ENCODE measurements at regions not wholly inside any gene's neighbourhood (a gene's known extent, or its start where the extent isn't known, plus 50 kb on each side); places are given as distances from the start of the nearest gene placed in this dataset.
A peak's percentile ranks its signal among the peaks of the same experiment; 100 is the strongest.
"Not testable (repeated sequence)": the region's sequence is repeated elsewhere in the genome, so short reads cannot be mapped to it uniquely, and the experiment has no call there.

DNA sequence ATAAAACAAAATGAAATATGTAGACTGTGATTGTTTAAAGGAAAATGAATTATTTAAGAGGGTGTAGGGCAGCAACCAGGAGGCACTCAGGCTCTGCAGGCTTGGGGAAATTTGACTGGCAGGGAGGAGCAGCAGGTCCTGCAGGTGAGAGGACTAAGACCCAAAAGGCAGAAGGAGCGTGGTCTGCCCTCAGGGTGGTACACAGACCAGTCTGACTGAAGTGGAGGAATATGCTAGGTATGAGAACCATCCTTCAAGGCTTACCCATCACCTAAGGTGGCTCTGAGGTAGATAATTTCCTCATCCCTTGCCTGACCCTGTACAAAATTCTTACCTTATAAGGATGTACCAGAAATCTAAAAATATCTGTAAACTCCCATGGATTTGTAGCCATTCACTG is 261.3 kb upstream of the RASGEF1B start:
- H3K36me3 ChIP-seq (ENCODE audit: control insufficient read depth, insufficient read depth, low read length): no peaks in the 10 kb centered on the region
- WGBS (ENCODE audit: insufficient coverage): no CpG with 5 or more reads among the region's 1 CpG

GRCh38 chr4:81724925-81725329 is 253.2 kb upstream of the RASGEF1B start:
- Histone ChIP-seq H3K36me3 (ENCODE audit: control insufficient read depth, insufficient read depth, low read length) (no peaks in the 10 kb centered on the region), H3K27me3 (ENCODE audit: control insufficient read depth, insufficient read depth, low read length) (no peaks in the 10 kb centered on the region), H3K9me3 (replicated peaks; ENCODE audit: control insufficient read depth, low read depth, low read length) (no peaks in the 10 kb centered on the region), H3K27ac (ENCODE audit: low read length) (peak overlapping the region; percentile 15), H3K4me1 (ENCODE audit: control insufficient read depth, insufficient read depth, low read length) (peaks cover 22% of the 10 kb centered on the region), H3K4me3 (ENCODE audit: low read length) (no peak overlapping the region)
- WGBS (ENCODE audit: insufficient coverage): 92% methylated on average over 2 of the region's 2 CpGs
- DNase-seq: peak; percentile 70

More for the DNA sequence above, 261.3 kb upstream of the RASGEF1B start:
- H3K27ac ChIP-seq (ENCODE audit: low read length): no peak overlapping the region
- no peaks in the 10 kb centered on the region for H3K9me3 ChIP-seq (replicated peaks; ENCODE audit: control insufficient read depth, low read depth, low read length)
- no peaks in the 10 kb centered on the region for H3K4me1 ChIP-seq (ENCODE audit: control insufficient read depth, insufficient read depth, low read length)
- no peaks in the 10 kb centered on the region for H3K27me3 ChIP-seq (ENCODE audit: control insufficient read depth, insufficient read depth, low read length)
- no peak overlapping the region for H3K4me3 ChIP-seq (ENCODE audit: low read length)
- DNase-seq: no peak

DNA sequence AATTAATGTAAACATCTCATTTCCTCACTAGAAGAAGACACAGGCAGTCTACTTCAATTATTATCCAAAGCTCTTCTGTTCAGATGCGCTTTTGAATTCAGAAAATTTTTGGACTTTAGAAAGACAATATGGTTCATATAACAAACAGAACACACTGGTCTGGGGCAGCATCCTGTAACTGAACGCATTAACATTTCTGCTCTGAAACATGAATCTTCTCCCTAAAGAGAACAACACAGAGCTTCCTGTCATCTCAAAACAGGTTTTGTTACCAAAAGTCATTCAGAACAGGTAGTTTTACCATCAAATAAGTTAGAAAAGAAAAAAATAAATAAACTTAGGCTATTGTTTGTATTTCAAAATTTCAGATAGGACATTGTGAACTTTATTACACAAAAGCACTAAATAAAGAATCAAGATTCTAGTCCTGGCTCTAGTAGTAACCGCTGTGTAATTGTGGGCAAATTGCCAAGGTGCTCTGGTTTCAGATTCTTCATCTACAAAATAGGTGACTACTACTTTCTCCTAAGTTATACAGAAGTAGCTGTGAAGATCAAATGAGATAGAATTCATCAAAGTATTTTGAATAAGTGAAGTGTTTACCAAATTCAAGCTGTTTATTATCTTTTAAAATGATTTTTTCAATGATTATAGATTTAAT is 252.3 kb upstream of the RASGEF1B start:
- Histone ChIP-seq H3K4me3 (ENCODE audit: low read length) (no peak overlapping the region), H3K27me3 (ENCODE audit: control insufficient read depth, insufficient read depth, low read length) (no peaks in the 10 kb centered on the region), H3K27ac (ENCODE audit: low read length) (no peak overlapping the region), H3K4me1 (ENCODE audit: control insufficient read depth, insufficient read depth, low read length) (peaks cover 22% of the 10 kb centered on the region), H3K36me3 (ENCODE audit: control insufficient read depth, insufficient read depth, low read length) (no peaks in the 10 kb centered on the region), H3K9me3 (replicated peaks; ENCODE audit: control insufficient read depth, low read depth, low read length) (no peaks in the 10 kb centered on the region)
- WGBS (ENCODE audit: insufficient coverage): no CpG with 5 or more reads among the region's 3 CpGs
- DNase-seq: peak; percentile 55

GRCh38 chr4:81723019-81723884 is 251.5 kb upstream of the RASGEF1B start:
- peaks cover 22% of the 10 kb centered on the region for H3K4me1 ChIP-seq (ENCODE audit: control insufficient read depth, insufficient read depth, low read length)
- H3K27ac ChIP-seq (ENCODE audit: low read length): peak overlapping the region; percentile 69
- no CpG with 5 or more reads among the region's 3 CpGs for WGBS (ENCODE audit: insufficient coverage)
- H3K4me3 ChIP-seq (ENCODE audit: low read length): no peak overlapping the region
- H3K36me3 ChIP-seq (ENCODE audit: control insufficient read depth, insufficient read depth, low read length): no peaks in the 10 kb centered on the region
- peak; percentile 69 for DNase-seq
- no peaks in the 10 kb centered on the region for H3K9me3 ChIP-seq (replicated peaks; ENCODE audit: control insufficient read depth, low read depth, low read length)
- H3K27me3 ChIP-seq (ENCODE audit: control insufficient read depth, insufficient read depth, low read length): no peaks in the 10 kb centered on the region

DNA sequence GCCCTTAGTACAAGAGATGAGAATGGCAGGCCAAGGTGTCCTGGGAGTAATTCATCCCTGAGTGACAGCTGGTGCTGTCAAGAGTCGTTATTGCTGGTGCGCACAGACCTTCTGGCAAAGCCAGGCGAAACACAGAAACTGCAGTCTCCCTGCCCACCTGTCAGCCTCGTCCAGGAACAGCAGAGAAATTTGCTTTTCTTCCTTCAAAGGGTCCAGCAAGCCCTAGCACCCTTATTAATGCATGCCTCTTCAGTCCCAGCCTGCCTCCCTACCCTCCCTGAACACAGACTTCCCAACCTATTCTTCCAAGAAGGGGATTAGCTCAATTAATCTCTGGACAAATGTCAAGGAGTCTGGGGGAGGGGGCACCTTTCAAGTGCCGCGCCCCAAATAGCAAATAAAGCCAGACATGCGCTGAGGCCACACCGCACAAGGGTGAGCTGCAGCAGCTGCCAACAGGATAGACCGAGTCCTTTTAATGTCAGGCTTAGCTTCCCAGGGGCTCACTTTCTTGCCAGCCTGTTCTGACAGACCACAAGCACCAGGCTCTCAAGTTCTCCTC is 250.7 kb upstream of the RASGEF1B start:
- no peaks in the 10 kb centered on the region for H3K36me3 ChIP-seq (ENCODE audit: control insufficient read depth, insufficient read depth, low read length)
- H3K4me1 ChIP-seq (ENCODE audit: control insufficient read depth, insufficient read depth, low read length): peaks cover 22% of the 10 kb centered on the region
- no peaks in the 10 kb centered on the region for H3K9me3 ChIP-seq (replicated peaks; ENCODE audit: control insufficient read depth, low read depth, low read length)
- 34% methylated on average over 9 of the region's 9 CpGs for WGBS (ENCODE audit: insufficient coverage)
- DNase-seq: peak; percentile 70
- peak overlapping the region; percentile 69 for H3K27ac ChIP-seq (ENCODE audit: low read length)
- no peak overlapping the region for H3K4me3 ChIP-seq (ENCODE audit: low read length)
- no peaks in the 10 kb centered on the region for H3K27me3 ChIP-seq (ENCODE audit: control insufficient read depth, insufficient read depth, low read length)

DNA sequence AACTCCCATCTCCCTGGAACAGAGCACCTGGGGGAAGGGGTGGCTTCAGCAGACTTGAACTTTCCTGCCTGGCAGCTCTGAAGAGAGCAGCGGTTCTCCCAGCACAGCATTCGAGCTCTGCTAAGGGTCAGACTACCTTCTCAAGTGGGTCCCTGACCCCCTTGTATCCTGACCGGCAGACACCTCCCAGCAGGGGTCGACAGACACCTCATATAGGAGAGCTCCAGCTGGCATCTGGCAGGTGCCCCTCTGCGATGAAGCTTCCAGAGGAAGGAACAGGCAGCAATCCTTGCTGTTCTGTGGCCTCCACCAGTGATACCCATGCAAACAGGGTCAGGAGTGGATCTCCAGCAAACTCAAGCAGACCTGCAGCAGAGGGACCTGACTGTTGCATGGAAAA is 244.1 kb upstream of the RASGEF1B start:
- WGBS (ENCODE audit: insufficient coverage): 83% methylated on average over 5 of the region's 5 CpGs
- H3K27me3 ChIP-seq (ENCODE audit: control insufficient read depth, insufficient read depth, low read length): no peaks in the 10 kb centered on the region
- no peaks in the 10 kb centered on the region for H3K36me3 ChIP-seq (ENCODE audit: control insufficient read depth, insufficient read depth, low read length)
- H3K4me3 ChIP-seq (ENCODE audit: low read length): no peak overlapping the region
- no peaks in the 10 kb centered on the region for H3K4me1 ChIP-seq (ENCODE audit: control insufficient read depth, insufficient read depth, low read length)
- no peak for DNase-seq
- no peaks in the 10 kb centered on the region for H3K9me3 ChIP-seq (replicated peaks; ENCODE audit: control insufficient read depth, low read depth, low read length)
- no peak overlapping the region for H3K27ac ChIP-seq (ENCODE audit: low read length)

GRCh38 chr4:81715357-81715756 is 243.7 kb upstream of the RASGEF1B start:
- not testable (repeated sequence) for DNase-seq; H3K9me3 ChIP-seq (replicated peaks; ENCODE audit: control insufficient read depth, low read depth, low read length); H3K27ac ChIP-seq (ENCODE audit: low read length); H3K4me3 ChIP-seq (ENCODE audit: low read length); H3K36me3 ChIP-seq (ENCODE audit: control insufficient read depth, insufficient read depth, low read length); H3K27me3 ChIP-seq (ENCODE audit: control insufficient read depth, insufficient read depth, low read length); H3K4me1 ChIP-seq (ENCODE audit: control insufficient read depth, insufficient read depth, low read length)
- WGBS (ENCODE audit: insufficient coverage): 36% methylated on average over 3 of the region's 8 CpGs

GRCh38 chr4:81714291-81714690 is 242.6 kb upstream of the RASGEF1B start:
- Histone ChIP-seq H3K27me3 (ENCODE audit: control insufficient read depth, insufficient read depth, low read length) (no peaks in the 10 kb centered on the region), H3K36me3 (ENCODE audit: control insufficient read depth, insufficient read depth, low read length) (no peaks in the 10 kb centered on the region), H3K27ac (ENCODE audit: low read length) (no peak overlapping the region), H3K4me3 (ENCODE audit: low read length) (no peak overlapping the region), H3K9me3 (replicated peaks; ENCODE audit: control insufficient read depth, low read depth, low read length) (no peaks in the 10 kb centered on the region), H3K4me1 (ENCODE audit: control insufficient read depth, insufficient read depth, low read length) (no peaks in the 10 kb centered on the region)
- no peak for DNase-seq
- WGBS (ENCODE audit: insufficient coverage): 78% methylated on average over 3 of the region's 4 CpGs

GRCh38 chr4:81712714-81713113 is 241.0 kb upstream of the RASGEF1B start:
- no peak overlapping the region for H3K27ac ChIP-seq (ENCODE audit: low read length)
- H3K4me3 ChIP-seq (ENCODE audit: low read length): no peak overlapping the region
- DNase-seq: no peak
- no peaks in the 10 kb centered on the region for H3K27me3 ChIP-seq (ENCODE audit: control insufficient read depth, insufficient read depth, low read length)
- no peaks in the 10 kb centered on the region for H3K36me3 ChIP-seq (ENCODE audit: control insufficient read depth, insufficient read depth, low read length)
- H3K9me3 ChIP-seq (replicated peaks; ENCODE audit: control insufficient read depth, low read depth, low read length): no peaks in the 10 kb centered on the region
- no peaks in the 10 kb centered on the region for H3K4me1 ChIP-seq (ENCODE audit: control insufficient read depth, insufficient read depth, low read length)
- no CpG with 5 or more reads among the region's 2 CpGs for WGBS (ENCODE audit: insufficient coverage)

- Histone ChIP-seq H3K27me3 (ENCODE audit: control insufficient read depth, insufficient read depth, low read length) (no peaks in the 10 kb centered on the region), H3K9me3 (replicated peaks; ENCODE audit: control insufficient read depth, low read depth, low read length) (no peaks in the 10 kb centered on the region), H3K4me1 (ENCODE audit: control insufficient read depth, insufficient read depth, low read length) (no peaks in the 10 kb centered on the region), H3K4me3 (ENCODE audit: low read length) (no peak overlapping the region), H3K36me3 (ENCODE audit: control insufficient read depth, insufficient read depth, low read length) (no peaks in the 10 kb centered on the region), H3K27ac (ENCODE audit: low read length) (no peak overlapping the region)
- DNase-seq: peak; percentile 89
- no CpG with 5 or more reads among the region's 2 CpGs for WGBS (ENCODE audit: insufficient coverage)
These were observed 232.8 kb upstream of the RASGEF1B start for GRCh38 chr4:81704461-81704860.
